DMS79 (cell line): ENCODE measurements at regions not wholly inside any gene's neighbourhood (a gene's known extent, or its start where the extent isn't known, plus 50 kb on each side); places are given as distances from the start of the nearest gene placed in this dataset.

Experiments used
- DNase-seq: peaks from one replicate; lab custom pipeline; 2025; lab: John Stamatoyannopoulos, UW

GRCh38 chr14:104291123-104292000 is 153.0 kb downstream of the KIF26A start:
- DNase-seq, result no peak

GRCh38 chr14:104292084-104292970 is 153.9 kb downstream of the KIF26A start:
- no peak for DNase-seq

- no peak for DNase-seq
Measured at GRCh38 chr14:104293231-104293841, 154.9 kb downstream of the KIF26A start.

GRCh38 chr14:104293851-104294627 is 155.7 kb downstream of the KIF26A start:
- DNase-seq, result peak; percentile 18

- DNase-seq, result no peak
Measured at GRCh38 chr14:104294628-104294982, 156.2 kb downstream of the KIF26A start.

GRCh38 chr14:104294983-104295680 is 156.7 kb downstream of the KIF26A start:
- DNase-seq, result no peak

- no peak for DNase-seq
Measured at GRCh38 chr14:104295681-104296387, 157.4 kb downstream of the KIF26A start.

- no peak for DNase-seq
Measured at GRCh38 chr14:104296388-104297312, 158.3 kb downstream of the KIF26A start.

GRCh38 chr14:104297313-104297704 is 158.9 kb downstream of the KIF26A start:
- DNase-seq, result no peak

GRCh38 chr14:104297721-104298401 is 159.5 kb downstream of the KIF26A start:
- DNase-seq, result no peak

GRCh38 chr14:104298458-104298857 is 160.1 kb downstream of the KIF26A start:
- DNase-seq, result no peak

- DNase-seq, result no peak
Measured at GRCh38 chr14:104299993-104300761, 161.8 kb downstream of the KIF26A start.

GRCh38 chr14:104301731-104302460 is 163.5 kb downstream of the KIF26A start:
- no peak for DNase-seq

- no peak for DNase-seq
Measured at GRCh38 chr14:104302794-104303405, 164.5 kb downstream of the KIF26A start.

GRCh38 chr14:104303705-104304425 is 165.5 kb downstream of the KIF26A start:
- DNase-seq, result no peak
